NT2/D1 (cell line): ENCODE measurements at regions not wholly inside any gene's neighbourhood (a gene's known extent, or its start where the extent isn't known, plus 50 kb on each side); places are given as distances from the start of the nearest gene placed in this dataset.

ENCODE experiments used
- YY1 ChIP-seq: IDR thresholded peaks from 2 replicates; pipeline ENCODE4 v1.6.1; 2011; ENCODE audit not compliant: insufficient read length, insufficient read depth
- ZNF274 ChIP-seq: IDR thresholded peaks from 2 replicates; pipeline ENCODE4 v1.6.1; 2011; ENCODE audit warnings: mild to moderate bottlenecking, low read depth, low read length

- TF ChIP-seq YY1 (no peak), ZNF274 (no peak)
Measured at GRCh38 chr7:73967832-73968290, 60.1 kb upstream of the ELN start.
